Calu3 (cell line): ENCODE measurements at regions not wholly inside any gene's neighbourhood (a gene's known extent, or its start where the extent isn't known, plus 50 kb on each side); places are given as distances from the start of the nearest gene placed in this dataset.

Source experiments
- BruUV-seq: library from RNA; stranded (reverse); fragments of 400-500 nt; replicated peaks from 2 replicates; lab custom pipeline; 2021; lab: Mats Ljungman, UMichigan
- CTCF ChIA-PET: fragments of 300-600 bp; sonication (Branson Sonifier 250); formaldehyde crosslinking; loops from one replicate; lab custom pipeline; 2022; ENCODE audit warnings: antibody characterized with exemption; lab: Charles Lee
- DNase-seq: peaks from one replicate; pipeline ENCODE4 v3.0.0; 2022
- H3K27ac Mint-ChIP-seq: one replicate; pipeline ENCODE4 v1.8.0; 2022; ENCODE audit warnings: mixed read lengths; ENCODE audit not compliant: unreplicated experiment
- H3K27me3 Mint-ChIP-seq: one replicate; pipeline ENCODE4 v1.8.0; 2022; ENCODE audit warnings: mixed read lengths; ENCODE audit not compliant: unreplicated experiment
- H3K36me3 Mint-ChIP-seq: one replicate; pipeline ENCODE4 v1.8.0; 2022; ENCODE audit warnings: mild to moderate bottlenecking, moderate library complexity, mixed read lengths; ENCODE audit not compliant: insufficient read depth, unreplicated experiment
- H3K4me1 Mint-ChIP-seq: one replicate; pipeline ENCODE4 v1.8.0; 2022; ENCODE audit warnings: mild to moderate bottlenecking, low read depth, mixed read lengths; ENCODE audit not compliant: unreplicated experiment
- H3K4me3 Mint-ChIP-seq: one replicate; pipeline ENCODE4 v1.8.0; 2022; ENCODE audit warnings: mild to moderate bottlenecking, low read depth, moderate library complexity, mixed read lengths; ENCODE audit not compliant: unreplicated experiment
- H3K9me3 Mint-ChIP-seq: one replicate; pipeline ENCODE4 v1.8.0; 2022; ENCODE audit warnings: low read depth, mixed read lengths; ENCODE audit not compliant: unreplicated experiment
- CTCF ChIP-seq: fragments of 200-600 bp; IDR thresholded peaks from one replicate; pipeline ENCODE4 v1.8.0; 2022; ENCODE audit warnings: antibody characterized with exemption; ENCODE audit not compliant: unreplicated experiment
- intact Hi-C: fragments of 100-400 bp; cut with micrococcal nuclease; formaldehyde crosslinking; loops from one replicate; pipeline ENCODE4 v1.10.0; 2022; ENCODE audit not compliant: unreplicated experiment

DNA sequence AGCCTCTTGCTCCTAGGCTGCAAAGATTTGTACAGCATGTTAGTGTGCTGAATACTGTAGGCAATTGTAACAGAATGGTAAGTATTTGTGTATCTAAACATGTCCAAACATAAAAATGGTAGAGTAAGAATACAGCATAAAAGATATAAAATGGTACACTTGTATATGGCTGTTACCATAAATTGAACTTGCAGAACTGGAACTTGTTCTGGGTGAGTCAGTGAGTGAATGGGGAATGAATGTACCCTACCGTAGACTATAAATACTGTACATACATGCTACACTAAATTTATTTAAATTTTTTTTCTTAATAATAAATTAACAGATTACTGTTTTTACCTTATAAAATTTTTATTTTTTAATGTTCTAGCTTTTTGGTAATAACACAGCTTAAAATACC is 858.7 kb downstream of the ROBO2 start:
- no peaks in the 10 kb centered on the region for H3K27me3 Mint-ChIP-seq
- no peak for TF ChIP-seq CTCF
- BruUV-seq: no TSS peak
- intact Hi-C loops: no loop called here
- H3K27ac Mint-ChIP-seq: no peak overlapping the region
- H3K4me3 Mint-ChIP-seq: no peak overlapping the region
- H3K9me3 Mint-ChIP-seq: peaks cover 10% of the 10 kb centered on the region
- DNase-seq: no peak
- H3K36me3 Mint-ChIP-seq: no peaks in the 10 kb centered on the region
- no peaks in the 10 kb centered on the region for H3K4me1 Mint-ChIP-seq
- CTCF ChIA-PET: no interaction called here

DNA sequence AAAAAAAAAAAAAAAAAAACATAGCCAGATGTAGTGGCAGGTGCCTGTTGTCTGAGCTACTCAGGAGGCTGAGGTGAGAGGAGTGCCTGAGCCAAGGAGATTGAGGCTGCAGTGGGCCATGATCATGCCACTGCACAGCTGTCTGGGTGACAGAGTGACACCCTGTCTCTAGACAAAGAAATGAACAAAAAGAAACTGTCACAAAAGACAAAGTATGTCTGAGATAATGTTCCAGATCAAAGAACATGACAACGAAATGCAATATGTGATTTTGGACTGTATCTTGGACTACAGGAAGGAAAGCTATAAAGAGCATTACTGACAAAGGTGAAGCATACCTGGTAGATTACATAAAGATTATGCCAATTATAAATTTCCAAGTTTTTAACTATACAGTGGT is 862.8 kb downstream of the ROBO2 start:
- Mint-ChIP-seq H3K4me1 (peaks cover 10% of the 10 kb centered on the region), H3K27ac (no peak overlapping the region), H3K27me3 (no peaks in the 10 kb centered on the region), H3K4me3 (no peak overlapping the region), H3K36me3 (no peaks in the 10 kb centered on the region), H3K9me3 (peaks cover 8% of the 10 kb centered on the region)
- DNase-seq: no peak
- BruUV-seq: no TSS peak
- no peak for TF ChIP-seq CTCF
- CTCF ChIA-PET: no interaction called here
- intact Hi-C loops: no loop called here

- Mint-ChIP-seq H3K27ac (peak overlapping the region; percentile 57), H3K4me3 (no peak overlapping the region), H3K9me3 (peaks cover 3% of the 10 kb centered on the region), H3K36me3 (no peaks in the 10 kb centered on the region), H3K4me1 (peaks cover 10% of the 10 kb centered on the region), H3K27me3 (no peaks in the 10 kb centered on the region)
- TF ChIP-seq CTCF: no peak
- no TSS peak for BruUV-seq
- CTCF ChIA-PET: no interaction called here
- intact Hi-C loops: no loop called here
- peak; percentile 4 for DNase-seq
Observed at GRCh38 chr3:77906102-77906709, 866.3 kb downstream of the ROBO2 start.

- Mint-ChIP-seq H3K4me3 (no peak overlapping the region), H3K27ac (no peak overlapping the region), H3K36me3 (no peaks in the 10 kb centered on the region), H3K27me3 (no peaks in the 10 kb centered on the region), H3K4me1 (no peaks in the 10 kb centered on the region), H3K9me3 (peaks cover 3% of the 10 kb centered on the region)
- TF ChIP-seq CTCF: no peak
- intact Hi-C loops: no loop called here
- CTCF ChIA-PET: no interaction called here
- no TSS peak for BruUV-seq
- DNase-seq: no peak
Observed at GRCh38 chr3:77913524-77914174, 873.8 kb downstream of the ROBO2 start.
